A172 (cell line): ENCODE measurements at regions not wholly inside any gene's neighbourhood (a gene's known extent, or its start where the extent isn't known, plus 50 kb on each side); places are given as distances from the start of the nearest gene placed in this dataset.

ENCODE experiments used
- DNase-seq: peaks from one replicate; pipeline ENCODE4 v3.0.0-alpha.2; 2015; ENCODE audit warnings: low spot score

DNA sequence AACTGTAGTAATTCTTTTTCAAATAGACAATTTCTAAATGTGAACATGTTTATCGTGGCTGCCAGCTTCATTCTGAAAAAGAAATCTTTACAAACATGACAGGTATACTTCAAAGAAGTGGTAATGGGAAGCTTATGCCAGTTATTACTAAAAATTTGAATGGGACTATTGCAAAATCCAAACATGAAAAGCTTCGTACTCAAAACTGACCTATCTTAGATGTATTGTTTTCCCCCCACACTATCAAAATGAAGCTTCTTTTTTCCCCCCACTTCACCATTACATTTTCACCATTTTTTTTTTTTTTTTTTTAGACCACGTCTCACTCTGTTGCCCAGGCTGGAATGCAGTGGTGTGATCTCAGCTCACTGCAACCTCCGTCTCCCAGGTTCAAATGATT is 50.4 kb upstream of the SERTAD2 start:
- DNase-seq: no peak

DNA sequence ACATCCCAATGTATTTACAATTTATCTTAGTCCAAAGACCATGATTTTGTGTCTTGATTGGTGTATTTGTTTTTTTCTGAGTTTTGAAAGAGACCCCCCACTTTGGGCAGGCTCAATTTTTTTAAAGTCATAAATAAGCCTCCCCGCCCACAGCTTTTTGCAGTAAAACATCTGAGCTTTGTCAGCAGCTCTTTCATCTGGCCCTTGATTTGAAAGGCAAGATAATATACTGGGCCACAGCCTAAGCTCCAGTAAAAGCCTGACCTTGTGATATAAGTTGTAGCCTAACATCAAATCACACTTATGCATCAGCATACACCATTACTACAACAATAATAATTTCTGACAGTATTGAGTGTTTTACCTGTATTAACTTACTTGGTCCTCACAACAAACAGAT is 51.3 kb upstream of the SERTAD2 start:
- DNase-seq: no peak

DNA sequence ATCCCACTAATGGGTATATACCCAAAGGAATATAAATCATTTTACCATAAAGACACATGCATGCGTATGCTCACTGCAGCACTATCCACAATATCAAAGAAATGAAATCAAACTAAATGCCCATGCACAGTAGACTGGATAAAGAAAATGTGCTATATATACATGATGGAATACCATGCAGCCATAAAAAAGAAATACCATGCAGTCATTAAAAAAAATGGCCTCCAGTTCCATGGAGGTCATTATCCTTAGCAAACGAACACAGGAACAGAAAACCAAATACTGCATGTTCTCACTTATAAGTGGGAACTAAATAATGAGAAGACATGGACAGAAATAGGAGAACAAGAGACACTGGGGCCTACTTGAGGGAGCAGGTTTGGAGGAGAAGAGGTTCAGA is 53.6 kb upstream of the SERTAD2 start:
- no peak for DNase-seq

DNA sequence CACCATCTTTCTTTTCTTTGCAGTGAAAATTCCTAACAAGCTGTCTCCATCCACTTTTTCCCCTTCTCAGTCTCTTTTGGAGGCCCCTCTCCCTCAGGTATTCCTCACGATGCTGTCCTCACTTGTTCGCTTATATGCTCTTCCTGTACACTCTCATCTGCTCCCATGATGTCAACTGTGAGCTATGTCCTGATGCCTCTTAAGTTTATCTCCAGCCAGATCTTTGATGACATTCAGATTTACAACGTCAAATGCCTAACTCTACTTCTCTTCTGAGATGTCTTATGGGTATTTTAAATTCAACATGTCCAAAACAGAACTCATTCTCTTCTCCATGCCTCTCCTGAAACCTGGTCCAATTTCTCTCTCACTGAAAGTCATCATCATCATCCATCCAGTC is 55.1 kb upstream of the SERTAD2 start:
- DNase-seq: no peak

DNA sequence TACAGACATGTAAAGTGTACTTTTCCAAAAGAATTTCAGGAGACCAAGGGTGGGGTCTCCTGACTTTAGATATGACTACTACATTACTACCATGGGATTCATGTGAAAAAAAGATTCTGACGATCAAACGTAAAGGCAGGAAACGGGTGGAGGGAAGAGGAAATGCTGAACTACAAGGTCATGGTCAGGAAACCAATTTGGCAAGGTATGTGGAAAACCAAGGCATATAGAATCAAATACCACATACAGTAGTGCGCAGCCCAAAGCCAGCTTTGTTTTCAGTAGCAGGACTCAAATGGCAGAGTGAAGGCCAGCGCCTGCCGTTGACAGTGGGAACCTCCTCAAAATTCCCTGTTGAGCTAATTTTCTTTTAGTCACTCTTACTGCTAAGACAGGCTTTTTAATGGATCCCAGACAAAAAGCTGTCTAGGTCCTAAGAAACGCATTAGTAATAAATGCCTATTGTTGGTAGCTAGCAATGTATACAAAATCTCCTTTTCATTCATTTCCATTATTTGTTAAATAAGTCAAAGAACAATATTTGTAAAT is 57.6 kb upstream of the SERTAD2 start:
- no peak for DNase-seq

DNA sequence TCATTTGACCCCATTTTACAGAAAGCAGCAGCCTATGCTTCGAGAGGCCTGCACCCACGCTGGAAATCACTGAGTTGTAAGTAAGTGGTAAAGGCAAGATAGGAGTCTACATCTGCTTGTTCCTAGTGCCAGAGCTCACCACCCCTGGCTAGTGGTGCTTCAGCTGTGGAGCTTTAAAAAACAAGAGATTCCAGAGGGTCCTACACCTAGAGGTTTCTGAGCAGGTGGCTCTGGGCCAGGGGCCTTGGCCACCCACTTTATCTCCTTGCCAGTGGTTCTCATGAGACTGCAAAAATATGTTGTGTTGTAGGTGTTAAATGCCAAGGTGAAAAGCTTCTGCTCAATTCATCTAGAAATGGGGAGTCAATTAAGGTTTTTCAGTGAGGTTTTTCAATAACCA is 60.0 kb upstream of the SERTAD2 start:
- no peak for DNase-seq

DNA sequence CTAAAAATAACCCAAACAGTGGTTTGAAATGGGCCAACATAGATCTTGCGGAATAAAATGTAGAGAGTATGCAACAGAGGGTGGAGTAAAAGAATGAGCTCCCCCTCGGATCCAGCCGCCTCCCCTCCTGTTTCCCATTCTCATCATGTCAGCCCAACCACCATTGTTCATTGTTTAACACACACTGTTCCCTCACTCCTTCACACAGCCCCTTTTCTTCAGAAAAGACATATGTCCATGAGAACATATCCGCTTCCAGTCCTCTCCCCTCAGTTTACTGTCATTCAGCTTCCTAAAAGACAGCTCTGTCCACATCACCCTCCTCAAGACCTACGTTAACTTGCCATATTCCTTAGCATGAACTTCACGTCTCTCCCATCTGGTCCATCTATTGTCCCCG is 62.9 kb upstream of the SERTAD2 start:
- DNase-seq: no peak

DNA sequence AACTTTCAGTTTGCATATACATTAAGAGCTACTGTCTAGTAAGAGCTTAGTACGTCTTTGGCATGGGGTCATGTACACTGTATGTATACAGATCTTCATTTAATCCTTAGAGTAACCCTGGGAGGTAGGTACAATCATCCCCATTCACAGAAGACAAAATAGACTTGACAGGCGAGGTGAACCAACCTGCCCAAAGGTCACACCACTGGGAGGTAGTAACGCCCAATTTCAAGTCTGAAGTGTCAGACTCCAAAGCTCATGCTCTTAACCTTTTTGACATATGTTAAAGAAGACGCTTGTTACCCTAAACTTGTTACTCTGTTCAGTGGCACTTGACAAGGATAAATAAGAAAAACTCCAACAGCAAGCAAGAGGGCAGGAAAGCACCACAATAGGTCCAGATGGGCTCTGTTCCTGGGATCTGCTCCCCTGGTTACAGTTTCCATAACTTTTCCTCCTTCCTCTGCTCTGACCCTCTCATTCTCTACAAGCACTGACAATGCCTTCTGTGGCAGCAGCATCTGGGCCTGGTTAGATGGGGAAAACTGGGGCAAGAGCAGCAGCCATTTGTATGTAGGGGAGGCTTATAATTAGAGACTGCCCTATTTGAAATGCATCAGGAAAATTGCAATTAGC is 64.7 kb upstream of the SERTAD2 start:
- no peak for DNase-seq

DNA sequence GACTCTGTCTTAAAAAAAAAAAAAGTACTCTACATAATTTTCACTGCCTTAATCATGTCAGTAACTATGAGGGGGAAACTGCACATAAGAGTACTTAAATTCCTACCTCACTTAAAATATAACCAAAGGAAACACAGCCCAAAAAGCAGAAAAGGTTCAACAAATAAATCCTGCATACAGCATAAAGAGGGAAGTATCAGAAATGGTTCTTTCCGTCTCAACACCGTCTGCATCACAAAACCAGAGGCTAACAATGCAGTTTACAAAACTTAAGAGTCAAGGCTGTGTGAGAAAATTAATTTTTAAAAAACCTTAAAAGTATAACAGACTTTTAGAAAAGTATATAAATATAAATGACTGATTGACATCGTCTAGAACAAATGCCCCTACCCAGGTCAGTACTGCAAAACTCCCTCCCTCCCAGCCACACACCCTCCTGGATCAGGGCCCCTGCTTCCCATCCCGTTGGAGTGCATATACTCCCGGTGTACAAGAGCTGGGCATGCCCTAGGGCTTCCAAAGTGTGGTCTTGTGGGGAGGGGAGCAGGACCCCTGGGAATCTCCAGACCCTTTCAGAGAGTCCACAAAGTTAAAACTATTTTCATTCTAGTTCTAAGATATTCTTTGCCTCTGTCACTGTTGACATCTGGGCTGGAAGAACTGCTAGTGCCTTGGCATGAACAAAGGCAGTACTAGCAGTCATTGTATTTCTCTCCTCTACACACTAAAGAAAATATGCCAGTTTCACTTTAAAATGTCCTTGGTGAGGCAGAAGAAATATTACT is 67.0 kb upstream of the SERTAD2 start:
- DNase-seq: no peak

DNA sequence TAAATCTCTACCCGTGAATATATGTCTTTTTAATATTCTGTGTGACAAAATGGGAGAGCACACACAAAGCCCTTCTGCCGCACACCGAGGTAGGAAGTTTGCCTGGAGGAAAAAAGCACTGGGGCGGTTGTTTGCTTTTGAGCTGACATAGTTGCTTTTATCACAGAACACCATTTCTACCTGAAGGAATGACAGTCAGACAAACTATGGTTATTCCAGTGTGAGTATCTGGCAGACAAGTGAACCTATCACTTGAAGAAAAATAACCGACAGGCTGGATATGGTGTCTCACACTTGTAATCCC is 67.6 kb upstream of the SERTAD2 start:
- DNase-seq: no peak

DNA sequence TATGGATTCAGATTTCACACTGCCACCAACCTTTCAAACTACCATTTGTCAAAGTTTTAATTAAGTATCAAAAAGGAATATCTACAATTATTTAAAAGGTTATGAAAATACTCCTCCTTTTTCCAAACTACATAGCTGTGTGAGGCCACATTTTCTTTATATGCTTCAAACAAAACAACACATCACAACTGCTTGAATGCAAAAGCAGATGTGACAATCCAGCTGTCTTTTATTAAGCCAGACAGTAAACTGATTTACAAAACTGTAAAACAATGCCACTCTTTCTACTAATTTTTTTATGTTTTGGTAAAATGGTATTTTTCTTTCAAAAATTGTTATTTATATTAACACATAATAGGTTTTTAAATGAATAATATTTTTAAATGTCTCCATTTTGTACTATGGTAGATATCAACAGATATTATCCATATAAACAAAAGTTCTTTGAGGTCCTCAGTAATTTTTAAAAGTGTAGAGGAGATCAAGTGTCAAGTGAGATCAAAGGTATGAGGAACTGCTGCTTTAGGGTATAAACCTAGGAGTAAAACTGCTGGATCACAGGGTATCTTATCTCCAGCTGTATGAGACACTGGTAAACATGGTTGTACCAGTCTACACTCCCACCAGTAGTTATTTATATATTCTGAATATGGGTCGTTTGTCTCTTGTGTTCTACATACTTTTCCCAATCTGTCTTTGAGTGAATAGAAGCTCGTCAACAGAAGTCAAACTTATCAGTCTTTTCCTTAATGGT is 68.8 kb upstream of the SERTAD2 start:
- no peak for DNase-seq

DNA sequence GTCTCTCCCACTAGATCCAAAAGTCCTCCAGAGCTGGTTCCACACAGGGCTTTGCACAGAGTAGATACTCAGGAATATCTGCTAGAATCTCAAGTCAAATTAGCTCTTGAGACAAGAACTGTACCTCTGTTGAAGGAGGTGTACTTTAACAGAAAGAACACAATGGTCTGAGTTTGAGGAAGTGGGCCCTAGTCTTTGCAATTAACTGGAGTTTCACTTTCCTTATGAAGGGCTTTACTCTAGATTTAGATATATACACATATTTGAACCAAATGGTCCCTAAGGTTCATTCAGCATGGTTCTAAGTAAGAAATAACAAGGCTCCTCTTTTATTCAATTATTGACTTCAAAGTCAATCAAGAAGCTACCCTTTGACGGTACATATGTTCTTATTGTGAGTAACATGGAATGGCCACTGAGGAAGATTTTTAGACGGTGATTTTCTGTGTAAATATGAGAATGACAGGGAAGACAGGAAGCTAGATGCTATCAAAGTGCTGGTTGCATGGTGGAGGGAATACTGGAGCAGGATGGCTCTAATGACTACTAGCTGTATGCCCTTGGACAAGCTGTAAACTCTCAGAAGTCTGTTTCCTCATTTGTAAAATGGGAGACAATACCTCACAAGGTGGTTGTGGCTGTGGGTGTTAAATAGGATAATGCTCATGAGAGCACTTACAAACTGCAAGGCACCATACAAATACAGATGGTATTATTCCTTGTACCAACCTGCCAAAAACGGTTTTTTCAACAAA is 73.5 kb upstream of the SERTAD2 start:
- DNase-seq: no peak

DNA sequence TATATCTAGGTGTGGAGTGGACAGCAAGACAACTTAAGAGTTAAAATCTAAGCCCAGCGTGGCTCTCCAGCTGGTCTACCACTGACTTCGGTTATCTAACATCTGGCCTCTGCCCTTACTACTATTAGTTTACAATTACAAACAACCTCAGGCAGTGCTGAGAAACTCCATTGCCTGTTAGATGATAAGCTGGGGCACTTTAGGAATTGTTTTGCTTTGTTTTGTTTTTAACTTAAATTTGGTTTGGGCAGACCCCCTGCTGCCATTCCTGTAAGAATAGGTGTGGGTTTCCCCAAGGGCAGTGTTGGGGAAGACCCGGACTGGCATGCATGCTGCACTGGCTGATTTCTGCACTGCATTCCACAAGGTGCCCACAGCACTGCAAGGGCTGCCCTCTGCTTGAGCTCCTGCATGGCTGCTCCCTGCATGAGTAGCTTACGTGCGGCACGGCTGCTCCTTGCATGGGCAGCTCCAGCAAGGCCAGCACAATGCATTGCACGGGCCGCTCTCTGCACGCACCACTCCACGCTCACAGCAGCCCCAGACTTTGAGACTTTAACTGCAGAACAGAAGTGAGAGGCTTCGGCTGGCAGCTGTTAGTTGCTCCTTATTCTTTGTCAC is 74.2 kb upstream of the SERTAD2 start:
- no peak for DNase-seq

DNA sequence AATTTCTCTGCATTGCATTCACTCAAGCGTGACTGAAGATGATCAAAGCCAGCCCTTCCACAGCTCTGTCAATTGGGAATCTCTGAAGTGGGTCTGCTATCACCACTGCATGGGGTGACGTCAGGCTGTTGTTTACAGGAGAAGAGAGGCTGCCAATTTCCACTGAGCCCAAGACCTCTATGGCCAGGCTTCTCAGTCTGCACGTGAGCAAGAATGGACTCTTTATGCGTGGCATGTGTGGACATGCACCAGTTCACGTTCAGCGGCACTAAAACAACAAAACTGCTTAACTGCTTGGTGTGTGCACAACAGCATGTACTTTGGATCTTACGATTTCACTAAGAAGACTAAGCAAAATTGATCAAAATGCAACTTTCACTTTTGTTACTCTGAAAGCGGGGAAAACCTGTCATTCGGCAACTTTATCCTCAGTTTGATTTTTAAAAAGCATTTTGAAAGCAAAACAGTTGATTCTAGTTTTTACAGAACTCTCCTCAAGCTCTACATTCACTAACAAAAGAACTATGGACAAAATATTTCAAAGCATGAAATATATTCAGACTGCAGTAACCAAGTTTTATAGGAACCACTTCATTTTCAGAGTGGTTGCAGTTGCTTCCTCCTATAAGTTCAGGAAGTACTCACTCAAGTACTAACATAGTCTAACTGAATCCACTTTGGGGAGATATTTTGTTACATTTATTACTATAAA is 77.0 kb upstream of the SERTAD2 start:
- peak; percentile 61 for DNase-seq

DNA sequence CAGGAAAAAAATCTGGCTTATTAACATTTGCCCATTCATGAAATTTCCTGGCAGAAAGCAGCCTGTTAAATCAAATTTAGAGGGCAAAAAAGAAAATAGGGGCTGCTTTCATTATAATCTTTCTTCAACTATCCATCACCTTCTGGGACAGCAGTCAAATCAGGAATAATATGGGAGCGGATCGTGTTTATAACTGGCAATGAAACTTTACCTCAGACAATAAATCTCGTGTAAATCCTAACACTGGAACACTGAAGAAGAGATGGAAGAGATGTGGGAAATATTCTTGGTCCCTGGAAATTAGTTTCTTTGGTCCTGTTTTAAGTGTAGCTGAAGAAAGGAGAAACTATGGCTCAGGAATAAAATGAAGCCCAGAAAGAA is 77.5 kb upstream of the SERTAD2 start:
- no peak for DNase-seq

DNA sequence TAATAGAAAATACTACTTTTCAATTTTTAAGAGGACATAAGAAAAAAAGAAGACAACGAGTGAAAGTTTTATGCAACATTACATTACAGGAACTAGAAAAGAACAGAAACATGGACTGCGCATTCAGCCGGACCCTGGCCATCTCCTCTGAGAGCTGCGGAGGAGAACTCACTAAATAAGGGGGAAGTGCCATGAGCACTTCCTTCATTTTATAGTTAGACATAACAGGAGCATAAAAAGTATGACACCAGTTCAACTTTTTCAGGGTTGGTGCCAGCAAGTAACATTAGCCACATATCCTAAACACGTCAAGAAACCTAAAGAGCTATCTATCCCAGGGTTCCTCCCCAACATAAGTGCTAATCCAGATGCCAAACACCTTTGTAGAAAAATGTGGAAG is 78.0 kb upstream of the SERTAD2 start:
- DNase-seq: no peak

DNA sequence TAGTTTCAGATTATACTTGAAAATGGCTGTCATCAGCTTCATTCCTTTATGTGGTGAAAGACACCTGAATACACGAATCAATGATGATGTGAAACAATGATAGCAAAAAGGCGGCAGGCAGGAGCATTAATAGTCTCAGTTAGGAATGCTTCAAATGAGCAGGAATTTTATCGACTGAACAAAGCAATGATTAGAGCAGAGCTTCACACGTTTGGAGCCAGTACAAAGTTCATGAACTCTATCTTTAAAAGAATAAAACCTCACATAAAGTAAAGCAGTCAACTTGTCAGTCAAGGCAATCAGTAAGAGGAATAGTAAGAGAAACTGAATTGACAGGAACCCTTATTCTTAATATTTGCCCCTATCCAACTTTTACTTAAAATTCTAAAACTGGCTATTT is 78.4 kb upstream of the SERTAD2 start:
- DNase-seq: no peak

DNA sequence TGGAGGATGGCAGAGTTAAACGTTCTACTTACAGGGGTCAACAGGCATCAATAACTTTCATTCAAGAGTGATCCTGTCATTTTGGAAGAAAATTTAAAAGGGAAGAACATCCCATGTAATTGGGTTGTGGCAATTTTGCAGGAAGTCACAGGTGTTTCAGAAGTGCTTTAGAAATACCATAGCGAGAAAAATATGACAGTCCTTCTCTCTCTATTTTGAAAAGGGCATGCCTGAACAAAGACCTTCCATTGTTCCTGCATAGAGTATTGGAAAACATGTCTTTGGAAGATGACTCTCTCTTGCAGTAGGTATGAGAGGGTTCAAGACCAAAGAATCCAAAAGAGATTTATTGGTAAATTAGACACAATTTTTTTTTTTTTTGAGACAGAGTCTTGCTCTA is 81.8 kb upstream of the SERTAD2 start:
- no peak for DNase-seq

DNA sequence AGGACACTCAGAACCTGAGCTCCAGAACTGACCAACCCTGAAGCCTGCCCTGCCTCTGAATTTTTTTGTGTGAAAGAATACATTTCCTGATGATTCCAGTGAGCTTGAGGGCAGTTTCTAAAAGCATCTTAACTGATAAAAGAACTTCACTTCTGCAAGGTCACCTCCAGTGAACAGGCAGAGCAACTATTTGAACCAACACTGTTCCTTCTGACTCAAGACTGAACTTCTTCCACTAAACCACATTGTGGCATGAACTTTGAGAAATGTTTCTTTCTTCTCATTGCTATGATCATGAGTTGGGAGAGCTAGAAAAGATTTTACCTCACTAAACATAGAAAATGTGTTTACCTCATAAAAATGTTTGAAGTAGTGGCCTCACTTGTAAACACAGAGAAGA is 83.8 kb upstream of the SERTAD2 start:
- DNase-seq: no peak

DNA sequence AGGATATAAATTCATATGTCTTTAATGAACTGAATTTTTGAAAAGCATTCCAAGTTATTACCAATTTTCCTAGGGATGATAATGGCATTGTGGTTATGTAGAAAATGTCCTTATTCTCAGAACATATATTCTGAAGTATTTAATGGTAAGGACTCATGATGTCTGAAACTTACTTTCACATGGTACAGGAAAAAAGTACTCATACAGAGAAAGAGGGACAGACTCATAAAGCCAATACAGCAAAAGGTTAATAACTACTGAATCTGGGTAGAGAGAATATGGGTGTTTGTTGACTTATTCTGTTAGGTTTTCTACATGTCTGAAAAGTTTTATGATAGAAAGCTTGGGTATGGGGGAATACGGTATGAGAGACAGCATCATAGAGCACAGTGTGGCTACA is 84.3 kb upstream of the SERTAD2 start:
- no peak for DNase-seq

DNA sequence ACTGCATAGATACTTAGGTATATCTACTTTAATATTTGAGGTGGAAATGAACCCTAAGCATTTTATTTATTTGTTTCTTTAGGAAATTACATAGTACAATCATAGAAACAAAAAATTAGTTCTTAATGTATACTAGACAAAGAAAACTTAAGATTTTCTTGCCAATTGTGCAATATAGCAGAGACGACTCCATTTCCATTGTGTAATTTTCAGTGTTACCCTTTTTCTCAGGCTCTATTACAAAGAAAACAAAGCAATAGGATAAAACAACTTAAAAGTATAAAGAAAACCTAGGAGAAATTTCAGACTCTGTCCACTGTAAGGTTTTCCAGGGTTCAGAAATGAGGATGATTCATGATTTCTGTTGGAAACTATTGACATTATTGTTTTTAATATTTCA is 89.0 kb upstream of the SERTAD2 start:
- no peak for DNase-seq
